ENCODE measurements at regions not wholly inside any gene's neighbourhood (a gene's known extent, or its start where the extent isn't known, plus 50 kb on each side); places are given as distances from the start of the nearest gene placed in this dataset.

- Histone ChIP-seq H3K36me3 (no peaks in the 10 kb centered on the region), H3K27me3 (no peaks in the 10 kb centered on the region), H3K27ac (no peak overlapping the region), H3K4me1 (ENCODE audit: low read depth) (peaks cover 20% of the 10 kb centered on the region), H3K9me3 (ENCODE audit: low read depth) (no peaks in the 10 kb centered on the region), H3K4me3 (no peak overlapping the region)
- TF ChIP-seq, protein P1, sequence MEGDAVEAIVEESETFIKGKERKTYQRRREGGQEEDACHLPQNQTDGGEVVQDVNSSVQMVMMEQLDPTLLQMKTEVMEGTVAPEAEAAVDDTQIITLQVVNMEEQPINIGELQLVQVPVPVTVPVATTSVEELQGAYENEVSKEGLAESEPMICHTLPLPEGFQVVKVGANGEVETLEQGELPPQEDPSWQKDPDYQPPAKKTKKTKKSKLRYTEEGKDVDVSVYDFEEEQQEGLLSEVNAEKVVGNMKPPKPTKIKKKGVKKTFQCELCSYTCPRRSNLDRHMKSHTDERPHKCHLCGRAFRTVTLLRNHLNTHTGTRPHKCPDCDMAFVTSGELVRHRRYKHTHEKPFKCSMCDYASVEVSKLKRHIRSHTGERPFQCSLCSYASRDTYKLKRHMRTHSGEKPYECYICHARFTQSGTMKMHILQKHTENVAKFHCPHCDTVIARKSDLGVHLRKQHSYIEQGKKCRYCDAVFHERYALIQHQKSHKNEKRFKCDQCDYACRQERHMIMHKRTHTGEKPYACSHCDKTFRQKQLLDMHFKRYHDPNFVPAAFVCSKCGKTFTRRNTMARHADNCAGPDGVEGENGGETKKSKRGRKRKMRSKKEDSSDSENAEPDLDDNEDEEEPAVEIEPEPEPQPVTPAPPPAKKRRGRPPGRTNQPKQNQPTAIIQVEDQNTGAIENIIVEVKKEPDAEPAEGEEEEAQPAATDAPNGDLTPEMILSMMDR (IDR thresholded peaks at IDR 0.05; ENCODE audit: low read depth, low read length) = no peak
- peak in 1 of 2 donors; percentile 10 for DNase-seq (ENCODE audit: low read depth in 1 of 2, low spot score in 1 of 2)
Measured at GRCh38 chr18:29661924-29662323, 1380.6 kb downstream of the DSC3 start.

DNA sequence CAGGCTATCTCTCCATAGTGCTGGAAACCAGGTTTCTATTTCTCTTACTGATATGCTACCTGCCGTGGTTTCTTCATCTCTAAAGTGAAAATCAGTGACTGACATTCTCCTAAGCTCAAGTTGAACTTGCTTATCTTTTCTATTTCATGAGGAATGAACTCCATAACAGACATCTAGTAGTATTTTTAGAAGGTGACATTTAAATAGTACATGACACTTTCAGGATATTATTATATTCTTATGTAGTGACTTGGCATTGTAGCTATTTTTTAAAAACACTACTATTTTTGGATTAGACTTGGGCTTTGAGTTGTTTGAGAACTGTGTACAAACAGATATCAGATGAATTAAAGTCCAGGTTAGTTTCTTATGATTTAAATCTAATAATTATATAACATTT, 1381.8 kb downstream of the DSC3 start:
- TF ChIP-seq, protein P1 (IDR thresholded peaks at IDR 0.05; ENCODE audit: low read depth, low read length) = no peak
- Histone ChIP-seq H3K27me3 (no peaks in the 10 kb centered on the region), H3K36me3 (no peaks in the 10 kb centered on the region), H3K4me3 (no peak overlapping the region), H3K9me3 (ENCODE audit: low read depth) (no peaks in the 10 kb centered on the region), H3K4me1 (ENCODE audit: low read depth) (peaks cover 20% of the 10 kb centered on the region), H3K27ac (no peak overlapping the region)
- DNase-seq (ENCODE audit: low read depth in 1 of 2, low spot score in 1 of 2) = no peak

DNA sequence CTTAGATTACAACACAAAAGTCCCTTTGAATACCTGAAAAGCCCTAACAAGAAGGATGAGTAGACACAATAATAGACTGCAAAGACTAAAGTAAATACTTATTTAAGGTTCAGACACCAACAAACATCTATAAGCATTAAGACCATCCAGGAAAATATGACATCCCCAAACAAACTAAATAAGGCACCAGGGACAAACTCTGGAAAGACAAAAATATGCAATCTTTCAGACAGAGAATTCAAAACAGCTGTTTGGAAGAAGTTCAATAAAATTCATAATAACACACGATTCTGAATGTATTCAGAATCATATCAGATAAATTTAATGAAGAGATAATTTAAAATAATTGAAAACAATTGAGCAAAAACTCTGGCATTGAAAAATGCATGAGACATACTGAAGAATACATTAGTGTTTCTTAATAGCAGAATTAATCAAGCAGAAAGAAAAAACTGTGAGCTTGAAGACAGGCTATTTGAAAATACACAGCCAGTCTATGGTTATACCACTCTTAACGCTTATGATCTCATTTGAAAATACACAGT, 1388.8 kb downstream of the DSC3 start:
- Histone ChIP-seq H3K27ac (no peak overlapping the region), H3K36me3 (no peaks in the 10 kb centered on the region), H3K4me3 (no peak overlapping the region), H3K4me1 (ENCODE audit: low read depth) (no peaks in the 10 kb centered on the region), H3K27me3 (no peaks in the 10 kb centered on the region), H3K9me3 (ENCODE audit: low read depth) (no peaks in the 10 kb centered on the region)
- TF ChIP-seq, protein P1 (IDR thresholded peaks at IDR 0.05; ENCODE audit: low read depth, low read length) = no peak
- no peak for DNase-seq (ENCODE audit: low read depth in 1 of 2, low spot score in 1 of 2)

- Histone ChIP-seq H3K27me3 (no peaks in the 10 kb centered on the region), H3K4me3 (no peak overlapping the region), H3K36me3 (no peaks in the 10 kb centered on the region), H3K4me1 (ENCODE audit: low read depth) (no peaks in the 10 kb centered on the region), H3K9me3 (ENCODE audit: low read depth) (no peaks in the 10 kb centered on the region), H3K27ac (no peak overlapping the region)
- no peak for DNase-seq (ENCODE audit: low read depth in 1 of 2, low spot score in 1 of 2)
- TF ChIP-seq, protein P1 (IDR thresholded peaks at IDR 0.05; ENCODE audit: low read depth, low read length) = no peak
Measured at GRCh38 chr18:29652797-29653196, 1389.7 kb downstream of the DSC3 start.

- Histone ChIP-seq H3K4me3 (no peak overlapping the region), H3K36me3 (no peaks in the 10 kb centered on the region), H3K27me3 (no peaks in the 10 kb centered on the region), H3K9me3 (ENCODE audit: low read depth) (no peaks in the 10 kb centered on the region), H3K27ac (no peak overlapping the region), H3K4me1 (ENCODE audit: low read depth) (no peaks in the 10 kb centered on the region)
- TF ChIP-seq, protein P1 (IDR thresholded peaks at IDR 0.05; ENCODE audit: low read depth, low read length) = no peak
- peak in 1 of 2 donors; percentile 38 for DNase-seq (ENCODE audit: low read depth in 1 of 2, low spot score in 1 of 2)
Measured at GRCh38 chr18:29651122-29651680, 1391.3 kb downstream of the DSC3 start.
